Activated CD8-positive, alpha-beta T cell treated with anti-CD3 and anti-CD28 coated beads for 36 hours (primary cell): ENCODE measurements at regions not wholly inside any gene's neighbourhood (a gene's known extent, or its start where the extent isn't known, plus 50 kb on each side); places are given as distances from the start of the nearest gene placed in this dataset.

ENCODE experiments used
- ATAC-seq: fragments of 200-7000 bp; cut with Tn5 transposase; one replicate; pipeline ENCODE4 v1.10.0; 2021; ENCODE audit warnings: mild to moderate bottlenecking, moderate library complexity
- CTCF ChIA-PET: fragments of 350-600 bp; sonication (Branson Sonifier 250); formaldehyde crosslinking; loops from one replicate; lab custom pipeline; 2021; ENCODE audit warnings: antibody characterized with exemption; lab: Charles Lee
- POLR2A ChIA-PET: fragments of 350-600 bp; sonication (Branson Sonifier 250); formaldehyde crosslinking; loops from one replicate; lab custom pipeline; 2021; ENCODE audit warnings: antibody characterized with exemption; lab: Charles Lee
- DNase-seq: peaks from one replicate; pipeline ENCODE4 v3.0.0-alpha.2; 2020
- H3K27ac Mint-ChIP-seq: one replicate; pipeline ENCODE4 v1.8.0; 2021; ENCODE audit warnings: mild to moderate bottlenecking, mixed read lengths
- H3K27me3 Mint-ChIP-seq: one replicate; pipeline ENCODE4 v1.8.0; 2021; ENCODE audit warnings: mixed read lengths
- H3K36me3 Mint-ChIP-seq: one replicate; pipeline ENCODE4 v1.8.0; 2021; ENCODE audit warnings: low read depth, mixed read lengths
- H3K4me1 Mint-ChIP-seq: one replicate; pipeline ENCODE4 v1.8.0; 2021; ENCODE audit warnings: low read depth, mixed read lengths
- H3K4me3 Mint-ChIP-seq: one replicate; pipeline ENCODE4 v1.8.0; 2021; ENCODE audit warnings: mild to moderate bottlenecking, moderate library complexity, mixed read lengths
- H3K9me3 Mint-ChIP-seq: one replicate; pipeline ENCODE4 v1.8.0; 2021; ENCODE audit warnings: mixed read lengths
- intact Hi-C: fragments of 100-400 bp; cut with micrococcal nuclease; formaldehyde crosslinking; loops from one replicate; pipeline ENCODE4 v1.10.0; 2022
- TF ChIP-seq, protein P1 (sequence below): fragments of 200-600 bp; IDR thresholded peaks from one replicate; pipeline ENCODE4 v1.8.0; 2022; ENCODE audit warnings: antibody characterized with exemption, mild to moderate bottlenecking

DNA sequence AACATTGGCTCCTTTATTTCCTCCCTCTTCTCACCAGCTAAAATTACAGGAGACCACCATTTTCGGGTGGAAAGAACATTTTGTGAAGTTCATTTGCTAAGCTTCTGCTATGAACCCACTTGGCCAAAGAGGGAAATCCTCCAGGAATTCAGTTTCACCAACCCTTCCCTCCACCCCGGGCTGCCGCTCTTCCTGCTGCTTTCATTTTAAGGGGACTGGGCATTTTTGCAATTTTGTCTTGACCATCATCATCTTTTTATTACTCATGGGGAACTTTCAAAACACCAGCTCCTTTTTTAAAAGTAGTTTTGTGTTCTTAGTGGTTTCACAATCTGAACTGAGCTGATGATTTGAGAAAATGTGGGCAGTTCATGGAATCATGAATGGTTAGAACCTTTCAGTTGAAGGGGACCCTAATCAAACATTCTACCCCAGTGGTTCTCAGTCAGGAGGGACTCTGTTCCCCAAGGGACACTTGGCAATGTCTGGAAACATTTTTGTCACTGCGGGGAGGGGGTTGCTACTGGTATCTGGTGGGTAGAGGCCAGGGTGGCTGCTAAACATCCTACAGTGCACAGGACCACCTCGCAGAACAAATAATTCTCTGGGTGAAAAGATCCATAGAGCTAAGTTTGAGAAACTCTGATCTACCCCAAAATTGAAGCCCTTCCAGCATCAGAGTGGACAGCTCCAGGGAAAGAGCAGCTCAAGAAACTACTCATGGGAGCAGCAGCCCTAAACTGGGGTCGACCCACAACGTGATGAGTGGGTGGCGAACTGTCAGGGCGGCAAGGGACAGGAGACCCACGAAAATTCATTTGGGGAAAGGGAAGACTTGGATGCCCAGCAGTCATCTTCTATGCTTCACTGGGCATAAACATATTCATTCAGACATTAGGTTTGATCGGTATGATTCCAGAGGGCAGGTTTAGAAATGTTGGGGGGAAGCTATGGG, 92.9 kb downstream of the ACKR3 start:
- DNase-seq (no peak), ATAC-seq (no peak)
- no peaks in the 10 kb centered on the region for H3K36me3 Mint-ChIP-seq
- H3K9me3 Mint-ChIP-seq: peaks cover 2% of the 10 kb centered on the region
- peaks cover 7% of the 10 kb centered on the region for H3K27me3 Mint-ChIP-seq
- ChIA-PET POLR2A (no interaction called here), CTCF (interaction anchor here (1.6 kb wide), 1 partner anchor 150 kb away, joined by 3 read pairs; no protein-coding TSS in a partner anchor)
- no peak overlapping the region for H3K4me3 Mint-ChIP-seq
- TF ChIP-seq, protein P1, sequence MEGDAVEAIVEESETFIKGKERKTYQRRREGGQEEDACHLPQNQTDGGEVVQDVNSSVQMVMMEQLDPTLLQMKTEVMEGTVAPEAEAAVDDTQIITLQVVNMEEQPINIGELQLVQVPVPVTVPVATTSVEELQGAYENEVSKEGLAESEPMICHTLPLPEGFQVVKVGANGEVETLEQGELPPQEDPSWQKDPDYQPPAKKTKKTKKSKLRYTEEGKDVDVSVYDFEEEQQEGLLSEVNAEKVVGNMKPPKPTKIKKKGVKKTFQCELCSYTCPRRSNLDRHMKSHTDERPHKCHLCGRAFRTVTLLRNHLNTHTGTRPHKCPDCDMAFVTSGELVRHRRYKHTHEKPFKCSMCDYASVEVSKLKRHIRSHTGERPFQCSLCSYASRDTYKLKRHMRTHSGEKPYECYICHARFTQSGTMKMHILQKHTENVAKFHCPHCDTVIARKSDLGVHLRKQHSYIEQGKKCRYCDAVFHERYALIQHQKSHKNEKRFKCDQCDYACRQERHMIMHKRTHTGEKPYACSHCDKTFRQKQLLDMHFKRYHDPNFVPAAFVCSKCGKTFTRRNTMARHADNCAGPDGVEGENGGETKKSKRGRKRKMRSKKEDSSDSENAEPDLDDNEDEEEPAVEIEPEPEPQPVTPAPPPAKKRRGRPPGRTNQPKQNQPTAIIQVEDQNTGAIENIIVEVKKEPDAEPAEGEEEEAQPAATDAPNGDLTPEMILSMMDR: no peak
- no peaks in the 10 kb centered on the region for H3K4me1 Mint-ChIP-seq
- no peak overlapping the region for H3K27ac Mint-ChIP-seq
- intact Hi-C loops: no loop called here

GRCh38 chr2:236663287-236664101, 93.9 kb downstream of the ACKR3 start:
- ChIA-PET POLR2A (no interaction called here), CTCF (interaction anchor here (1.6 kb wide), 1 partner anchor 151 kb away, joined by 3 read pairs; no protein-coding TSS in a partner anchor)
- ATAC-seq: no peak
- Mint-ChIP-seq H3K4me1 (no peaks in the 10 kb centered on the region), H3K4me3 (no peak overlapping the region), H3K27me3 (peaks cover 5% of the 10 kb centered on the region), H3K9me3 (peaks cover 2% of the 10 kb centered on the region), H3K27ac (no peak overlapping the region), H3K36me3 (no peaks in the 10 kb centered on the region)
- no peak for DNase-seq
- TF ChIP-seq, protein P1: no peak
- intact Hi-C loops: no loop called here

- no peak overlapping the region for H3K27ac Mint-ChIP-seq
- no peak for ATAC-seq
- H3K36me3 Mint-ChIP-seq: no peaks in the 10 kb centered on the region
- H3K4me3 Mint-ChIP-seq: no peak overlapping the region
- peaks cover 2% of the 10 kb centered on the region for H3K9me3 Mint-ChIP-seq
- no peak for DNase-seq
- ChIA-PET POLR2A (no interaction called here), CTCF (no interaction called here)
- intact Hi-C loops: no loop called here
- TF ChIP-seq, protein P1: no peak
- H3K27me3 Mint-ChIP-seq: peaks cover 5% of the 10 kb centered on the region
- no peaks in the 10 kb centered on the region for H3K4me1 Mint-ChIP-seq
Observed at GRCh38 chr2:236664136-236664535, 94.5 kb downstream of the ACKR3 start.

DNA sequence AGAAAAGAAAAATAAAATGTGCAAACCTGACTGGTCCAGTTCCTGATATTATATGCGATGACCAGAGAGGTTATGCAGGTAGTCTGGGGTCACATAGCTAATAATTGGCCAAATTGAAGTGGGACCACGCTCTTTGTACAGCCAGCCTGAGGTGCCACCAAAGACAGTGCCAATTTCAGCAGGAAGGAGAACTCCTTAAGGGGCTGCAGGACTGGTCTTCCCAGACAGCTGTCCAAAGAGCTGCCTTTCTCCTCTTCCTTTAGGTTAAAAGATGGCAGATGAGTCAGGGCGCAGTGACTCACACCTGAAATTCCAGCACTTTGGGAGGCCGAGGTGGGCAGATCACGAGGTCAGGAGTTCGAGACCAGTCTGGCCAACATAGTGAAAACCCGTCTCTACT, 95.5 kb downstream of the ACKR3 start:
- TF ChIP-seq, protein P1: no peak
- no peak for ATAC-seq
- POLR2A ChIA-PET: no interaction called here

More for the DNA sequence above, 95.5 kb downstream of the ACKR3 start:
- no peaks in the 10 kb centered on the region for H3K36me3 Mint-ChIP-seq
- H3K4me3 Mint-ChIP-seq: no peak overlapping the region
- peaks cover 5% of the 10 kb centered on the region for H3K27me3 Mint-ChIP-seq
- H3K9me3 Mint-ChIP-seq: peaks cover 2% of the 10 kb centered on the region
- no peak for DNase-seq
- H3K27ac Mint-ChIP-seq: no peak overlapping the region
- intact Hi-C loops: no loop called here
- CTCF ChIA-PET: no interaction called here
- no peaks in the 10 kb centered on the region for H3K4me1 Mint-ChIP-seq
